ENCODE measurements at regions not wholly inside any gene's neighbourhood (a gene's known extent, or its start where the extent isn't known, plus 50 kb on each side); places are given as distances from the start of the nearest gene placed in this dataset.
A peak's percentile ranks its signal among the peaks of the same experiment; 100 is the strongest.

DNA sequence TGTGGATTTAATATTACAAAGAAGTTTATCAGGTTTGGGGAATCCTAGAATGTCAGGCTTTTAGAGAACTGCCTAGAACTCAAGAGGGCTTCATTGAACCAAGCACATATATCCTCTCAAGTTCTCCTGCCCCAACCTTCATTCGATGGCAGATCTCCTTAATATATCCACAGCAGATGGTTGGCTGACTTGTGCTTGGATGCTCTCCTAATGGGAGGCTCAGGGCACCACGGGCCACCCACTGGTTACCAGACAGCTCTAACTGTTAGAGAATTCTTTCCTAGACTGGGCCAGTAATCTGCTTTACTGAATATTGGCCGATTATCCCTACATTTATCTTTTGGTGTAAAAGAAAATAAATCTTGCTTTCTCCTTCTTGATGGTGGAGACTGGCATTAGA is 87.2 kb upstream of the ATP8B1 start:
- Histone ChIP-seq H3K9ac (ENCODE audit: low read depth in 1 of 2, low read length in 2 of 2) (no peak overlapping the region), H3K36me3 (ENCODE audit: control insufficient read depth in 4 of 4, insufficient read depth in 3 of 4, low read depth in 1 of 4, low read length in 3 of 4) (no peaks in the 10 kb centered on the region), H3K4me1 (ENCODE audit: control insufficient read depth in 4 of 4, insufficient read depth in 4 of 4, low read length in 3 of 4) (no peaks in the 10 kb centered on the region), H3K4me3 (ENCODE audit: low read depth in 1 of 3, low read length in 3 of 3) (peak overlapping the region in 1 of 3 donors; percentile 26), H3K9me3 (ENCODE audit: control insufficient read depth in 4 of 4, low read length in 3 of 4) (peaks cover 7 to 16% (median 10%) of the 10 kb centered on the region in 4 donors), H3K27ac (ENCODE audit: low read depth in 1 of 2, low read length in 2 of 2) (no peak overlapping the region), H3K27me3 (ENCODE audit: control insufficient read depth in 4 of 4, insufficient read depth in 4 of 4, low read length in 3 of 4) (no peaks in the 10 kb centered on the region)
- no peak for DNase-seq (ENCODE audit: low spot score)
- TF ChIP-seq HNF4A (conservative IDR thresholded peaks at IDR 0.05) (no peak), TAF1 (conservative IDR thresholded peaks at IDR 0.05) (no peak), JUND (IDR thresholded peaks at IDR 0.05) (no peak), ATF3 (IDR thresholded peaks at IDR 0.05) (no peak), RXRA (IDR thresholded peaks at IDR 0.05) (no peak), NR2F2 (IDR thresholded peaks at IDR 0.05) (no peak), SP1 (IDR thresholded peaks at IDR 0.05) (no peak), HNF4G (IDR thresholded peaks at IDR 0.05) (no peak), RAD21 (IDR thresholded peaks at IDR 0.05) (no peak), FOXA1 (IDR thresholded peaks at IDR 0.05) (no peak), CTCF (IDR thresholded peaks at IDR 0.05; ENCODE audit: low read depth, low read length, missing input control) (no peak), EGR1 (IDR thresholded peaks at IDR 0.05; ENCODE audit: low read depth in 2 of 2) (no peak), FOXA2 (IDR thresholded peaks at IDR 0.05) (no peak), YY1 (IDR thresholded peaks at IDR 0.05) (no peak), GABPA (IDR thresholded peaks at IDR 0.05 in 1 of 2, conservative IDR thresholded peaks at IDR 0.05 in 1 of 2) (no peak)
- TF ChIP-seq, protein P1, sequence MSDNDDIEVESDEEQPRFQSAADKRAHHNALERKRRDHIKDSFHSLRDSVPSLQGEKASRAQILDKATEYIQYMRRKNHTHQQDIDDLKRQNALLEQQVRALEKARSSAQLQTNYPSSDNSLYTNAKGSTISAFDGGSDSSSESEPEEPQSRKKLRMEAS (IDR thresholded peaks at IDR 0.05): no peak
- TF ChIP-seq, protein P2, sequence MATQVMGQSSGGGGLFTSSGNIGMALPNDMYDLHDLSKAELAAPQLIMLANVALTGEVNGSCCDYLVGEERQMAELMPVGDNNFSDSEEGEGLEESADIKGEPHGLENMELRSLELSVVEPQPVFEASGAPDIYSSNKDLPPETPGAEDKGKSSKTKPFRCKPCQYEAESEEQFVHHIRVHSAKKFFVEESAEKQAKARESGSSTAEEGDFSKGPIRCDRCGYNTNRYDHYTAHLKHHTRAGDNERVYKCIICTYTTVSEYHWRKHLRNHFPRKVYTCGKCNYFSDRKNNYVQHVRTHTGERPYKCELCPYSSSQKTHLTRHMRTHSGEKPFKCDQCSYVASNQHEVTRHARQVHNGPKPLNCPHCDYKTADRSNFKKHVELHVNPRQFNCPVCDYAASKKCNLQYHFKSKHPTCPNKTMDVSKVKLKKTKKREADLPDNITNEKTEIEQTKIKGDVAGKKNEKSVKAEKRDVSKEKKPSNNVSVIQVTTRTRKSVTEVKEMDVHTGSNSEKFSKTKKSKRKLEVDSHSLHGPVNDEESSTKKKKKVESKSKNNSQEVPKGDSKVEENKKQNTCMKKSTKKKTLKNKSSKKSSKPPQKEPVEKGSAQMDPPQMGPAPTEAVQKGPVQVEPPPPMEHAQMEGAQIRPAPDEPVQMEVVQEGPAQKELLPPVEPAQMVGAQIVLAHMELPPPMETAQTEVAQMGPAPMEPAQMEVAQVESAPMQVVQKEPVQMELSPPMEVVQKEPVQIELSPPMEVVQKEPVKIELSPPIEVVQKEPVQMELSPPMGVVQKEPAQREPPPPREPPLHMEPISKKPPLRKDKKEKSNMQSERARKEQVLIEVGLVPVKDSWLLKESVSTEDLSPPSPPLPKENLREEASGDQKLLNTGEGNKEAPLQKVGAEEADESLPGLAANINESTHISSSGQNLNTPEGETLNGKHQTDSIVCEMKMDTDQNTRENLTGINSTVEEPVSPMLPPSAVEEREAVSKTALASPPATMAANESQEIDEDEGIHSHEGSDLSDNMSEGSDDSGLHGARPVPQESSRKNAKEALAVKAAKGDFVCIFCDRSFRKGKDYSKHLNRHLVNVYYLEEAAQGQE (IDR thresholded peaks at IDR 0.05): no peak
- TF ChIP-seq, protein P3, sequence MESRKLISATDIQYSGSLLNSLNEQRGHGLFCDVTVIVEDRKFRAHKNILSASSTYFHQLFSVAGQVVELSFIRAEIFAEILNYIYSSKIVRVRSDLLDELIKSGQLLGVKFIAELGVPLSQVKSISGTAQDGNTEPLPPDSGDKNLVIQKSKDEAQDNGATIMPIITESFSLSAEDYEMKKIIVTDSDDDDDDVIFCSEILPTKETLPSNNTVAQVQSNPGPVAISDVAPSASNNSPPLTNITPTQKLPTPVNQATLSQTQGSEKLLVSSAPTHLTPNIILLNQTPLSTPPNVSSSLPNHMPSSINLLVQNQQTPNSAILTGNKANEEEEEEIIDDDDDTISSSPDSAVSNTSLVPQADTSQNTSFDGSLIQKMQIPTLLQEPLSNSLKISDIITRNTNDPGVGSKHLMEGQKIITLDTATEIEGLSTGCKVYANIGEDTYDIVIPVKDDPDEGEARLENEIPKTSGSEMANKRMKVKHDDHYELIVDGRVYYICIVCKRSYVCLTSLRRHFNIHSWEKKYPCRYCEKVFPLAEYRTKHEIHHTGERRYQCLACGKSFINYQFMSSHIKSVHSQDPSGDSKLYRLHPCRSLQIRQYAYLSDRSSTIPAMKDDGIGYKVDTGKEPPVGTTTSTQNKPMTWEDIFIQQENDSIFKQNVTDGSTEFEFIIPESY (IDR thresholded peaks at IDR 0.05): no peak
- 76% methylated on average over 3 of the region's 3 CpGs for WGBS

Measured in liver (tissue), 8 donors.